Mesothelial cell of epicardium (in vitro differentiated cells): ENCODE measurements at regions not wholly inside any gene's neighbourhood (a gene's known extent, or its start where the extent isn't known, plus 50 kb on each side); places are given as distances from the start of the nearest gene placed in this dataset.

Source experiments
- DNase-seq, 2 experiments: peaks; one replicate each; pipeline ENCODE4 v3.0.0; 2021; ENCODE audit warnings: low spot score in 2 of 2; ENCODE audit not compliant: unreplicated experiment in 2 of 2
- H3K27ac Mint-ChIP-seq: 2 replicates; pipeline ENCODE4 v1.8.0; 2021; ENCODE audit warnings: mixed read lengths
- H3K27me3 Mint-ChIP-seq: 2 replicates; pipeline ENCODE4 v1.8.0; 2021; ENCODE audit warnings: low read depth, mixed read lengths
- H3K36me3 Mint-ChIP-seq: 2 replicates; pipeline ENCODE4 v1.8.0; 2021; ENCODE audit warnings: mixed read lengths
- H3K4me1 Mint-ChIP-seq: 2 replicates; pipeline ENCODE4 v1.8.0; 2021; ENCODE audit warnings: mixed read lengths
- H3K4me3 Mint-ChIP-seq: 2 replicates; pipeline ENCODE4 v1.8.0; 2021; ENCODE audit warnings: mild to moderate bottlenecking, moderate library complexity, mixed read lengths
- H3K9me3 Mint-ChIP-seq: 2 replicates; pipeline ENCODE4 v1.8.0; 2021; ENCODE audit warnings: mixed read lengths
- CTCF ChIP-seq: fragments of 200-600 bp; sonication (generic); IDR thresholded peaks from one replicate; pipeline ENCODE4 v1.5.0; 2021; ENCODE audit warnings: antibody characterized with exemption; ENCODE audit not compliant: unreplicated experiment

GRCh38 chr10:69738858-69739435, 62.8 kb upstream of the COL13A1 start:
- peaks cover 5% of the 10 kb centered on the region for H3K27me3 Mint-ChIP-seq
- H3K9me3 Mint-ChIP-seq = no peaks in the 10 kb centered on the region
- H3K36me3 Mint-ChIP-seq = no peaks in the 10 kb centered on the region
- no peak for DNase-seq
- H3K4me3 Mint-ChIP-seq = no peak overlapping the region
- no peak overlapping the region for H3K27ac Mint-ChIP-seq
- no peak for TF ChIP-seq CTCF
- H3K4me1 Mint-ChIP-seq = peaks cover 5% of the 10 kb centered on the region

- peaks cover 8% of the 10 kb centered on the region for H3K27me3 Mint-ChIP-seq
- H3K4me3 Mint-ChIP-seq = no peak overlapping the region
- H3K36me3 Mint-ChIP-seq = no peaks in the 10 kb centered on the region
- no peak for DNase-seq
- TF ChIP-seq CTCF = no peak
- no peak overlapping the region for H3K27ac Mint-ChIP-seq
- peaks cover 5% of the 10 kb centered on the region for H3K4me1 Mint-ChIP-seq
- H3K9me3 Mint-ChIP-seq = no peaks in the 10 kb centered on the region
Observed at GRCh38 chr10:69739634-69740033, 62.1 kb upstream of the COL13A1 start.

GRCh38 chr10:69740126-69740525, 61.6 kb upstream of the COL13A1 start:
- no peaks in the 10 kb centered on the region for H3K36me3 Mint-ChIP-seq
- H3K4me3 Mint-ChIP-seq = no peak overlapping the region
- no peak for DNase-seq
- no peaks in the 10 kb centered on the region for H3K9me3 Mint-ChIP-seq
- TF ChIP-seq CTCF = no peak
- peaks cover 5% of the 10 kb centered on the region for H3K4me1 Mint-ChIP-seq
- H3K27me3 Mint-ChIP-seq = peaks cover 12% of the 10 kb centered on the region
- H3K27ac Mint-ChIP-seq = no peak overlapping the region

GRCh38 chr10:69741252-69741651, 60.5 kb upstream of the COL13A1 start:
- Mint-ChIP-seq H3K36me3 (no peaks in the 10 kb centered on the region), H3K27me3 (peaks cover 18% of the 10 kb centered on the region), H3K27ac (no peak overlapping the region), H3K9me3 (no peaks in the 10 kb centered on the region), H3K4me1 (peaks cover 5% of the 10 kb centered on the region), H3K4me3 (no peak overlapping the region)
- DNase-seq = no peak
- no peak for TF ChIP-seq CTCF

GRCh38 chr10:69741671-69742355, 59.9 kb upstream of the COL13A1 start:
- H3K9me3 Mint-ChIP-seq = no peaks in the 10 kb centered on the region
- H3K27ac Mint-ChIP-seq = no peak overlapping the region
- H3K27me3 Mint-ChIP-seq = peaks cover 19% of the 10 kb centered on the region
- peaks cover 5% of the 10 kb centered on the region for H3K4me1 Mint-ChIP-seq
- no peak overlapping the region for H3K4me3 Mint-ChIP-seq
- DNase-seq = no peak
- no peaks in the 10 kb centered on the region for H3K36me3 Mint-ChIP-seq
- no peak for TF ChIP-seq CTCF

GRCh38 chr10:69742356-69742695, 59.4 kb upstream of the COL13A1 start:
- TF ChIP-seq CTCF = no peak
- H3K9me3 Mint-ChIP-seq = no peaks in the 10 kb centered on the region

More at GRCh38 chr10:69742356-69742695, 59.4 kb upstream of the COL13A1 start:
- no peak overlapping the region for H3K4me3 Mint-ChIP-seq
- peaks cover 19% of the 10 kb centered on the region for H3K27me3 Mint-ChIP-seq
- H3K27ac Mint-ChIP-seq = no peak overlapping the region
- peaks cover 5% of the 10 kb centered on the region for H3K4me1 Mint-ChIP-seq
- no peak for DNase-seq
- no peaks in the 10 kb centered on the region for H3K36me3 Mint-ChIP-seq
